ENCODE measurements at regions not wholly inside any gene's neighbourhood (a gene's known extent, or its start where the extent isn't known, plus 50 kb on each side); places are given as distances from the start of the nearest gene placed in this dataset.

GRCh38 chr1:230537456-230537855, 104.8 kb upstream of the COG2 start:
- TF ChIP-seq CEBPB (IDR thresholded peaks at IDR 0.05) (no peak), YY1 (IDR thresholded peaks at IDR 0.05; ENCODE audit: low read depth) (no peak), CREB1 (IDR thresholded peaks at IDR 0.05; ENCODE audit: low read depth) (no peak), EP300 (IDR thresholded peaks at IDR 0.05; ENCODE audit: borderline replicate concordance) (no peak), FOXM1 (IDR thresholded peaks at IDR 0.05; ENCODE audit: borderline replicate concordance, low read depth) (no peak), EGR1 (IDR thresholded peaks at IDR 0.05) (no peak), MAX (IDR thresholded peaks at IDR 0.05) (no peak), RAD21 (IDR thresholded peaks at IDR 0.05; ENCODE audit: low read depth) (no peak), REST (IDR thresholded peaks at IDR 0.05; ENCODE audit: low read depth) (no peak), TAF1 (IDR thresholded peaks at IDR 0.05; ENCODE audit: low read depth) (no peak), TEAD4 (IDR thresholded peaks at IDR 0.05) (no peak), TCF12 (IDR thresholded peaks at IDR 0.05; ENCODE audit: low read depth) (no peak)
- TF ChIP-seq, protein P1, sequence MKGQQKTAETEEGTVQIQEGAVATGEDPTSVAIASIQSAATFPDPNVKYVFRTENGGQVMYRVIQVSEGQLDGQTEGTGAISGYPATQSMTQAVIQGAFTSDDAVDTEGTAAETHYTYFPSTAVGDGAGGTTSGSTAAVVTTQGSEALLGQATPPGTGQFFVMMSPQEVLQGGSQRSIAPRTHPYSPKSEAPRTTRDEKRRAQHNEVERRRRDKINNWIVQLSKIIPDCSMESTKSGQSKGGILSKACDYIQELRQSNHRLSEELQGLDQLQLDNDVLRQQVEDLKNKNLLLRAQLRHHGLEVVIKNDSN (IDR thresholded peaks at IDR 0.05), result no peak
